B cell (primary cell): ENCODE measurements at regions not wholly inside any gene's neighbourhood (a gene's known extent, or its start where the extent isn't known, plus 50 kb on each side); places are given as distances from the start of the nearest gene placed in this dataset.

Experiments
- EZH2 ChIP-seq: IDR thresholded peaks from 2 replicates; pipeline ENCODE4 v1.6.1; 2012; ENCODE audit warnings: borderline replicate concordance, low read depth, mild to moderate bottlenecking, moderate library complexity, low read length; ENCODE audit not compliant: insufficient read depth, poor library complexity, severe bottlenecking
- TF ChIP-seq, protein P1 (sequence below): fragments of 200-600 bp; IDR thresholded peaks from one replicate; pipeline ENCODE4 v1.8.0; 2022; ENCODE audit warnings: antibody characterized with exemption, mild to moderate bottlenecking

DNA sequence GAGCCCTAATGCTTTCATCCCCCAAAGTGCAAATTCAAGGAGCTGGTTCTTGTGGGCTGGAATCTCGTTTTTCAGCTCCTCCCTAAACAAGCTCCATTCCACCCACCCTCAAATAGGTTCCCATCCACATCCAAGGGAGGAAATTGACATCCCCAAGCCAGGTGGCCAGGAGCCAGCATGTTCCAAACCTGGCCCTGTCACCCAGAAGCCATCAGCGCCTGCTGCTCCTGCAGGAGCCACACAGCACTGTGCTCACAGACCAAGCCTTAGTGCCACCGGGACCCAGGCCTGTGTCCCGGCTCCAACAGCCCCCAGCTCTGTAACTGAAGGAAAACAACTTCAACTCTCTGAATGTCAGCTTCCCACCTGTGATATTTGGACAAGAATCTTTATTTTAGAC lies 263.6 kb downstream of the UACA start:
- TF ChIP-seq, protein P1, sequence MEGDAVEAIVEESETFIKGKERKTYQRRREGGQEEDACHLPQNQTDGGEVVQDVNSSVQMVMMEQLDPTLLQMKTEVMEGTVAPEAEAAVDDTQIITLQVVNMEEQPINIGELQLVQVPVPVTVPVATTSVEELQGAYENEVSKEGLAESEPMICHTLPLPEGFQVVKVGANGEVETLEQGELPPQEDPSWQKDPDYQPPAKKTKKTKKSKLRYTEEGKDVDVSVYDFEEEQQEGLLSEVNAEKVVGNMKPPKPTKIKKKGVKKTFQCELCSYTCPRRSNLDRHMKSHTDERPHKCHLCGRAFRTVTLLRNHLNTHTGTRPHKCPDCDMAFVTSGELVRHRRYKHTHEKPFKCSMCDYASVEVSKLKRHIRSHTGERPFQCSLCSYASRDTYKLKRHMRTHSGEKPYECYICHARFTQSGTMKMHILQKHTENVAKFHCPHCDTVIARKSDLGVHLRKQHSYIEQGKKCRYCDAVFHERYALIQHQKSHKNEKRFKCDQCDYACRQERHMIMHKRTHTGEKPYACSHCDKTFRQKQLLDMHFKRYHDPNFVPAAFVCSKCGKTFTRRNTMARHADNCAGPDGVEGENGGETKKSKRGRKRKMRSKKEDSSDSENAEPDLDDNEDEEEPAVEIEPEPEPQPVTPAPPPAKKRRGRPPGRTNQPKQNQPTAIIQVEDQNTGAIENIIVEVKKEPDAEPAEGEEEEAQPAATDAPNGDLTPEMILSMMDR = no peak
- TF ChIP-seq EZH2 = no peak
